IPS DF 4.7 (cell line): ENCODE measurements at regions not wholly inside any gene's neighbourhood (a gene's known extent, or its start where the extent isn't known, plus 50 kb on each side); places are given as distances from the start of the nearest gene placed in this dataset.

ENCODE experiments used
- DNase-seq: peaks from one replicate; pipeline ENCODE4 v3.0.0-alpha.2; 2013; ENCODE audit warnings: low spot score; ENCODE audit errors: extremely low read depth

DNA sequence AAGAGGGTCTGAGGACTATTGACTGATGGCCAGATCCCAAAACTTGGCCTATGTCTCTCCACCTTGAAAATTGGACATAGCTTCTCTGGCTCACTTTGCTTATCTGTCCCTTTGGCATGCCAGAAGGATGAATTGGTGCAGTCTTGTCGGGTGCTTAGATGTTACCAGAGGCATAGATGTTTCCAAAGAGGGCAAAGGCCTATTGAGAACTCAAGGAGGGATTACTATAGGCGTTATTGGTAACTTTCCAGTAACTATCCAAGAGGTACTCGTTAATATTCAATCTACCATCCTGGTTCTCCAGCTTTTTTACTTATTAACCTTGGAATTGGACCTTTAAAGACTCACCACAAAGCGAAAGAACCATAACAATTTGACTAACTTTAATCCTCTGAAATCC is 368.3 kb upstream of the ESRRG start:
- DNase-seq, result no peak

- no peak for DNase-seq
These were observed 367.1 kb upstream of the ESRRG start for GRCh38 chr1:217090060-217090911.

GRCh38 chr1:217089361-217090014 is 366.3 kb upstream of the ESRRG start:
- DNase-seq, result no peak

GRCh38 chr1:217088521-217089284 is 365.5 kb upstream of the ESRRG start:
- no peak for DNase-seq

DNA sequence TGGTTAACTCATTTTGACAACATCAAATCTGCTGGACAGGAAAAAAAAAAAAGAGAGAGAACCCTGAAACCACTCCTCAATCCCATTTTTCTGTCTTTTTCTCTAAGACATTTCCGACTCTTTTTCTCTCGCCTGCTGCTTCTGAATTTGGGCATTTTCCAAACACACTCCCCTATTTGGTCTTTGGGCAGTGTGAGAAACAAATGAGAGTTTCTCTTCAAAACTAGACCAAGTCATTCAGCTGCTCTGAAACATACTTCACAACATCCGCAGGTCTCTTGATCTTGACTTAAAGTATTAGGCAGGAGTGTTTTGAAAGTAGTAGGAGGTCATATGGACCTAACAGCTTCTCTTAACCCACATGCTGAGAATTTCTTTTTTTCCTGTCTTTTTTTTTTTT is 364.8 kb upstream of the ESRRG start:
- DNase-seq, result no peak

DNA sequence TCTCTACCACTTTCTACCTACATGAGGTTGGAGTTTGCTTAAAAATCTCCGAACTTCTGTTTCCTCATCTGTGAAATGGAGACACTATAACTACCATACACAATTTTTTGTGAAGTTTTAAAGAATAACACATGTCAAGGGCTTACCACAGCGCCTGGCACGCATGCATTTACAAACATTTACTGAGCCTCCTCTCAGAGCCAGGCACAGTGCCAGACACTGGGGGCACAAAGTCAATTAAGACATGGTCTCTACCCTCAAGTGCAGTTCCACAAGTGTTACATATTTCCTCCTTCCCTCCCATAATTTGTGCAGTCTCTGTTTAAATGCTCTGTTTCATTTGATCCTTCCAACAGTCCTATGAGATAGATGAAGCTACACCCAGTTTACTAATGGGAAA is 356.4 kb upstream of the ESRRG start:
- DNase-seq, result no peak

GRCh38 chr1:217078959-217079358 is 355.7 kb upstream of the ESRRG start:
- no peak for DNase-seq

DNA sequence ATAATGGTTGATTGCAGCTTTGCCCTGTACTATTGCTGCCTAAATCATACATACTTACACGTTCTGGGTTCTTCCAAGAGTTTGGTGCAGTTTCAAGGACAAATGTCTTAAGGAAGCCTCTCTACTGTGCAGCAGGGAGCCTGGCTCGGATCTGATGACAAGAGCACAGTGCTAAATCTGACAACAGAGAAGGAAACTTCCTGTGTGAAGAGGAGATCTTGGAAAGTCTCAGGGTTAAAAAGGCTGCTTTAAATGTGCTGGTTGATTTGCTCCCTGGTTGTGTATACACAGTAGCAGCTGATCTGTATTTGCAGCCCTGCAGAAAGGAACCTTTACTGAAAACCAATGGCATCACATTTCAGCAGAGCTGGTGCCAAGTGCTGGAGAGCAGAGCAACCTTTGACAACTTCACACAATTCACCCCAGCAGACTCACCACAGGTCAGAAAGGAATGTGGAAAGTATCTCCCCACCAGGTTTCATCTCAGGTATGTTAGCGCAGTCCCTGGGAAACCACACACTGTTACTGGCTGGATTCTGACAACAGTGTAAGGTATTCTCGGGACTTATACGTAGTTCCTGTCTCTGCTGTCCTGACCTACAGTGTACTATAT is 355.0 kb upstream of the ESRRG start:
- DNase-seq, result no peak

DNA sequence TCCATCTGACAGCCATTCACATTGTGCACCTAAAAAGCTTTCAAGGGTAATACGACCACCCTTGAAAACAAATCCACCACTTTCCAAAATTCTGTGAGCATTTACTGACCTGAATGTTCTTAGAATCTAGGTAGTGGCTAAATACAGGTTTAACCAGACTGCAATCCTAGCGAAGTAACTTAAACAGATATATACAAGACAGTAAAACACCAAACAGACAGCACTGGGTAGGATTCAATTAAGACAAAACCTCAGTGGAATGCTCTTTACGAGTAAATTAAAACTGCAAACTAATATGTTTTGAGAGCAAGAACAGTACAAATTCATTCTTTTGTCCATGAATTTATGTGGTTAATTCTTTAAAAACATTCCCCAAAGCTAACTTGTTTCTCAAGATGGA is 354.2 kb upstream of the ESRRG start:
- DNase-seq, result no peak

GRCh38 chr1:217076902-217077301 is 353.7 kb upstream of the ESRRG start:
- DNase-seq, result no peak

DNA sequence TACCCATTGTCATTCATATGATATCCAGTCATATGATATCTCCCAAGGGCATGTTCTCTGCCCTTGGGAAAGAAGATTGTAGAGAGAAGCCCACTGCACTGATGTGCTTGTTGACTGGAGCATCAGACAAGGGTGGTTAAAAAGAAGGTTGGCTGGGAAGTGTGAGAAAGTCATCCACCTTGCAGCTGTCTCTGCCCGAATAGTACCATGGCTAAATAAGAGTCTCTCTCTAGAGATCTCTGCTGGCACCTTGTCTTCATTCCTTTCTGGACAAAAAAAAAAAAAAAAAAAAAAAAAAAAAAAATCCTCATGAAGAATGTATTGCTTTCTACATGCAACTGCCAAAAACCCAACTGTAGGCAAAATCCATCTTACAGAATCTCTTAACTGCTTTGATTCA is 349.7 kb upstream of the ESRRG start:
- no peak for DNase-seq

DNA sequence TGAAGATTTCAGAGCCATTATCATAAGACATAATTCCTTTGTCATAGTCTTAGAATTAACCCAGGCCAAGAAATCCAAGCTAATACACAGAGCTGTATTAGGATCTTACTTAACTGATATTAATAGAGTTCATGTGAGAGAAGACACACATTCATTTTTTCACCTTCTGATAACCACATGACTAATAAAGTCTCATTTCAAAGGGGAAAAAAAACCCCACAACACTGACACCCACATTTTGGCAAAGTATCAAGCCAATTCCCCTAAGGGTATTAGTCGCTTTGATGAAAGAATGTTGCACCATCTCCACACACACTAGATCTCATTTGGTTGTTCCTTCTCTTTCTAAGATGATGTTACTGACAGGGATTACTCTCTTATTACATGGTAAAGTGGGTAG is 344.4 kb upstream of the ESRRG start:
- DNase-seq, result no peak

- DNase-seq, result no peak
These were observed 343.6 kb upstream of the ESRRG start for GRCh38 chr1:217066794-217067193.

GRCh38 chr1:217063172-217063908 is 340.1 kb upstream of the ESRRG start:
- DNase-seq, result no peak

DNA sequence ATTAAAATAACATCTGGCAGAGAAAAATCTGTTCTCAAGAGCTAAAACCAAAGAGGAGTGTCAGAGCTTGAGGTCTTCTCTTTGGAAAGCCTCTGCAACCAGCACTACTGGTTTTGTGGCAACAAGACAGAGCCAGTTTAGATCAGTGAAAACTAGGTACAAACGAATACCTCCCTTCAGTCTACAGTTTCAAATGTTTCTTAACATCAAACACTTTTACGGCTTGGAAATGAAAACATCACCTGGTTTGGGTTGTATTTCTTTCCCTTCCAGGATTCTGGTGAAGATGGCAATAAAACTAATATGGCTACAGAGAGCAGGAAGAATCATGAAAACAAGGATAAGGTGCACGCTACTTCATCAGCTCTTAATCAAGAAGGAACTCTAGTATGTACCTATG is 339.4 kb upstream of the ESRRG start:
- DNase-seq, result no peak

- peak; percentile 11 for DNase-seq
These were observed 336.2 kb upstream of the ESRRG start for GRCh38 chr1:217059401-217059800.

GRCh38 chr1:217053676-217054075 is 330.4 kb upstream of the ESRRG start:
- DNase-seq, result no peak

GRCh38 chr1:217052626-217053025 is 329.4 kb upstream of the ESRRG start:
- DNase-seq, result no peak

DNA sequence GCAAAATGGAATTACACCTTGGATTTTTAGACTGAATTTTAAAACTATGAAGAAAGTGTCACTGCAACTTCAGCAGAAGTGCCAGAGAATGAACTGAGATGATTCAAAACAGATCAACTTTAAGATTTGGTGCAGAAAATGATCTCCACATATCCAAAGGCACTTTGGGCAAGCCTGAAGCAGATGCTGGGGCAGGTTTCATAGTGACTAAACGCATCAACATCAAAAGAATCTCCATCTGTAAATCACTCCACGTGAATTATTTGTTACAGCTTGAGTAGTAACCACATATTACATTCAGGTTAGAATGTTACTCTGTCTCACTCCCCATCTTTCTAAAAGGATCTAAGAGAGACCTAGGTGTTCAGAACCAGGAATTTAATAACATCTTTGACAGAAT is 329.0 kb upstream of the ESRRG start:
- no peak for DNase-seq

DNA sequence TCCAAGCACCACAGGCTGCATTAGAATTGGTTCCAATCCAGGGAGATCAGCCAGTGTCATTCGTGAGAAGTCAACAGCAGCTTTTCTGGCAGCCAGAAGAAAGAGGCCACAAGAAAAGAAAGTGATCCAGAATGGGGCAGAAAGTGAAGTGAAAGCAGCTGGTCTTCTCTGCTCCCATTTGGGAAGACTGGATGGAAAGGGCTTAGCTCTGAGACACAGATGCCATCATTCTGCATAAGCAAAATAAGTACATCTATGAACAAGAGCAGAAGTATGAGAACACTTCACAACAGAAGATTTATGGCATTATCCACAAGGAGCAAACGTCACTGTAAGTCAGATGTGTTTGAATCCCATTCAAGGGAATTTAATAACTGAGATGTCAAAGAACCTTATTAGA is 326.5 kb upstream of the ESRRG start:
- DNase-seq, result no peak

GRCh38 chr1:217049081-217049480 is 325.9 kb upstream of the ESRRG start:
- DNase-seq, result no peak
